ENCODE measurements at regions not wholly inside any gene's neighbourhood (a gene's known extent, or its start where the extent isn't known, plus 50 kb on each side); places are given as distances from the start of the nearest gene placed in this dataset.

- H3K4me3 ChIP-seq (ENCODE audit: low read depth, low read length): no peak overlapping the region
- H3K9me3 ChIP-seq (ENCODE audit: control insufficient read depth, insufficient read depth, low read depth, low read length): no peaks in the 10 kb centered on the region
- no peaks in the 10 kb centered on the region for H3K4me1 ChIP-seq (ENCODE audit: control insufficient read depth, insufficient read depth, low read length)
- H3K9ac ChIP-seq (ENCODE audit: low read length): no peak overlapping the region
- H3K27me3 ChIP-seq (ENCODE audit: control insufficient read depth, insufficient read depth, low read length): peaks cover 12% of the 10 kb centered on the region
- no peak overlapping the region for H3K27ac ChIP-seq (ENCODE audit: low read depth, low read length)
- no peaks in the 10 kb centered on the region for H3K36me3 ChIP-seq (ENCODE audit: control insufficient read depth, insufficient read depth, low read length)
Observed at GRCh38 chr1:5497503-5497902, 494.7 kb downstream of the NPHP4 start.

DNA sequence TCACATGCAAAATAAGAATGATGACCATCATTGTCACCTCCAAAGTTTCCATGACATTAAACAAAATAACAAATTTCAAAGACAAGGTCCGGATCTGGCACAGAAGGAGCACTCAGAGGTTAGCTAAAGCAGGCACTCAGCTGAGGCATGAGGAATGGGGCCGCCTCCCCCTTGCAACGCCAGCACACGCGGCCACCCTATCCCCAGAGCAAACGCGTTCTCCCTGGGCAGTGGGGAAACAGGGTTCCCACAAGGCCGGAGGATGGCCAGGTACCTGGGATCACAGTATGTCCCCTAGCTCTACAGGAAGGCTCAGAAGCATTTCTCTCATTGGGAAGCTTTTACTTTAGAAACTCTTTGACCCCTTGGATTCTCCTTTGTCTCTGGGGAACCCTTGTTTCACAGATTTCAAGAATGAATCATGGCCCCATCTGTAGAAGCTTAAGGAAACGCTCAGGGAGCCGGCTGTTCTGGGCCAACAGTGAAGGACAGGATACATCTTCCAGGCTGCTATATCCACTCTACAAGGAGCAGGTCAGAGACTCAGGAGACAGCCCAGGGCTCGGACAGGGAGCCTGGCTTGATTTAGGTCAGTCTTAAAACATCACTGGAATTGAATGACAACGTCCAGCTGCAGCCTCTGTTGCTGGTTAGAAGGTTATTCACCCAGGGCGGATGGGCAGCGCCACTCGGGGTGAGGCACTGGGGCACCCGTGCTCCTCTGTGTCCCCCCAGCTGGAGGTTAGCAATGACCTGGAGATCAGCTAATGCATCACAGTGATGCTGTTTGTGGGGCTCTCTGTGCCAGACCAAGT is 496.4 kb downstream of the NPHP4 start:
- Histone ChIP-seq H3K27me3 (ENCODE audit: control insufficient read depth, insufficient read depth, low read length) (peaks cover 12% of the 10 kb centered on the region), H3K27ac (ENCODE audit: low read depth, low read length) (no peak overlapping the region), H3K9me3 (ENCODE audit: control insufficient read depth, insufficient read depth, low read depth, low read length) (no peaks in the 10 kb centered on the region), H3K9ac (ENCODE audit: low read length) (no peak overlapping the region), H3K36me3 (ENCODE audit: control insufficient read depth, insufficient read depth, low read length) (no peaks in the 10 kb centered on the region), H3K4me1 (ENCODE audit: control insufficient read depth, insufficient read depth, low read length) (no peaks in the 10 kb centered on the region), H3K4me3 (ENCODE audit: low read depth, low read length) (no peak overlapping the region)

- H3K4me3 ChIP-seq (ENCODE audit: low read depth, low read length): no peak overlapping the region
- H3K27ac ChIP-seq (ENCODE audit: low read depth, low read length): no peak overlapping the region
- peaks cover 12% of the 10 kb centered on the region for H3K27me3 ChIP-seq (ENCODE audit: control insufficient read depth, insufficient read depth, low read length)
- no peaks in the 10 kb centered on the region for H3K4me1 ChIP-seq (ENCODE audit: control insufficient read depth, insufficient read depth, low read length)
- no peaks in the 10 kb centered on the region for H3K9me3 ChIP-seq (ENCODE audit: control insufficient read depth, insufficient read depth, low read depth, low read length)
- no peak overlapping the region for H3K9ac ChIP-seq (ENCODE audit: low read length)
- H3K36me3 ChIP-seq (ENCODE audit: control insufficient read depth, insufficient read depth, low read length): no peaks in the 10 kb centered on the region
Observed at GRCh38 chr1:5494518-5494917, 497.7 kb downstream of the NPHP4 start.

DNA sequence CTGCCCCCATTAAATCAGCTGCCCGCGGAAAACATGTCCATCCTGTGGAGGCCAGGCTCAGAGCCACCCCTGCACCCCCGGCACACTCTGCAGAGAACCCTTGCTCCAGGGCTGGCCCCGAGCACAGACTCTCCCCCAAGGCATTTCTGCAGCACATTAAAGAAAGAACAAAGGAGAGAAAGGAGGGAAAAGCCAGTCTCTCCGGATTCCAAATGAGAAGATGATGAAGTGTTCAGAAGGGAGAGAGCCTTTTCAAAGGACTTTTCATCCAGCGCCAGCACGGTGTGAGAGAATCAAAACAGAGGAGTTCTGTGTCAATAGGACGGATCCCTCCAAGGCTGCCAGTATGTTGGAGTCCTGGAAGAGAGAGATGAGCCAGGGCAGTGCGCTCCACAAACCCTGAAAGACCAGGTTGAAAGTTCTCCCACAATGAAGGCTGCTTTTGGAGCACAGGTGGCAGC is 498.3 kb downstream of the NPHP4 start:
- H3K9ac ChIP-seq (ENCODE audit: low read length): no peak overlapping the region
- H3K4me1 ChIP-seq (ENCODE audit: control insufficient read depth, insufficient read depth, low read length): no peaks in the 10 kb centered on the region
- no peaks in the 10 kb centered on the region for H3K36me3 ChIP-seq (ENCODE audit: control insufficient read depth, insufficient read depth, low read length)
- H3K9me3 ChIP-seq (ENCODE audit: control insufficient read depth, insufficient read depth, low read depth, low read length): no peaks in the 10 kb centered on the region
- peaks cover 11% of the 10 kb centered on the region for H3K27me3 ChIP-seq (ENCODE audit: control insufficient read depth, insufficient read depth, low read length)
- H3K4me3 ChIP-seq (ENCODE audit: low read depth, low read length): no peak overlapping the region
- no peak overlapping the region for H3K27ac ChIP-seq (ENCODE audit: low read depth, low read length)

DNA sequence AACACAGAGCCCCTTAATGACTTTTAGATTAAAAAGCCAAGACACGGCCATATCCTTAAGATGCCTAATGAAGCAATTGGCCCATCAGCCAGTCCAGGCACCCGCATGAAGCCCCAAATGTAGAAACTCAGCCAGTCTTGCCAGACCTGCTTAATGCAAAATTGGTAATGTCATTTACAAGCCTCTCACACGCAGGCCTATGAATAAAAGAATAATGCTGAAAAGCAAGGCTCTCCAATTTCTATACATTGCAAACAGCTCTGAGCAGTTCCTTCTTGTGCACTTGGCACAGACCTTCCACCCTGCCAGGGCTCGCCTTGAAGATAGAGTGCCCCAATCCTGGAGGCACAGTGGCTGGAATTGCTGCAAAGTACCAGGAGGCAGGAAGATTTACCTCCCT is 498.9 kb downstream of the NPHP4 start:
- H3K4me1 ChIP-seq (ENCODE audit: control insufficient read depth, insufficient read depth, low read length): no peaks in the 10 kb centered on the region
- H3K27me3 ChIP-seq (ENCODE audit: control insufficient read depth, insufficient read depth, low read length): peaks cover 8% of the 10 kb centered on the region
- H3K27ac ChIP-seq (ENCODE audit: low read depth, low read length): no peak overlapping the region
- H3K9ac ChIP-seq (ENCODE audit: low read length): no peak overlapping the region
- no peaks in the 10 kb centered on the region for H3K9me3 ChIP-seq (ENCODE audit: control insufficient read depth, insufficient read depth, low read depth, low read length)
- no peak overlapping the region for H3K4me3 ChIP-seq (ENCODE audit: low read depth, low read length)
- no peaks in the 10 kb centered on the region for H3K36me3 ChIP-seq (ENCODE audit: control insufficient read depth, insufficient read depth, low read length)

DNA sequence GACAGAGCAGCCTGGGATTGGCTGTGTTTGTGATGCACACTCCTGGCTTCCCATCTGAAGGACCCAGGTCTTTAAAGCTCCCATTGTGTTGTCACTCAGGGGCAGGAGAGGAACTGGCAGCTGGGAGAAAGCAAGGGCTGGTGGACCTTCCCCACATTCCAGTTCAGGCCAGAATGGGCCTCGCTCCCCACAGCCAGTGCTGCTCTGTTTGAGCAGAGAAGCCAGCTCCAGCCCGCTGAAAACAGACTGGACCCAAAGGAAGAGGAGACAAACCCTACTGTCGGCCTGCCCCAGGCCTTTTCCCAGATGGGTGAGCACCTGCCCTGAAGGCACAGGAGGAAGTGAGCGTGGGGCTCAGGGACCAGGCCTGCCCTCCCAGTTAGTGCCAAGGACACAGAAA is 499.4 kb downstream of the NPHP4 start:
- no peaks in the 10 kb centered on the region for H3K4me1 ChIP-seq (ENCODE audit: control insufficient read depth, insufficient read depth, low read length)
- H3K27me3 ChIP-seq (ENCODE audit: control insufficient read depth, insufficient read depth, low read length): peaks cover 7% of the 10 kb centered on the region
- no peak overlapping the region for H3K9ac ChIP-seq (ENCODE audit: low read length)
- H3K4me3 ChIP-seq (ENCODE audit: low read depth, low read length): no peak overlapping the region
- no peaks in the 10 kb centered on the region for H3K9me3 ChIP-seq (ENCODE audit: control insufficient read depth, insufficient read depth, low read depth, low read length)
- H3K27ac ChIP-seq (ENCODE audit: low read depth, low read length): no peak overlapping the region
- H3K36me3 ChIP-seq (ENCODE audit: control insufficient read depth, insufficient read depth, low read length): no peaks in the 10 kb centered on the region

DNA sequence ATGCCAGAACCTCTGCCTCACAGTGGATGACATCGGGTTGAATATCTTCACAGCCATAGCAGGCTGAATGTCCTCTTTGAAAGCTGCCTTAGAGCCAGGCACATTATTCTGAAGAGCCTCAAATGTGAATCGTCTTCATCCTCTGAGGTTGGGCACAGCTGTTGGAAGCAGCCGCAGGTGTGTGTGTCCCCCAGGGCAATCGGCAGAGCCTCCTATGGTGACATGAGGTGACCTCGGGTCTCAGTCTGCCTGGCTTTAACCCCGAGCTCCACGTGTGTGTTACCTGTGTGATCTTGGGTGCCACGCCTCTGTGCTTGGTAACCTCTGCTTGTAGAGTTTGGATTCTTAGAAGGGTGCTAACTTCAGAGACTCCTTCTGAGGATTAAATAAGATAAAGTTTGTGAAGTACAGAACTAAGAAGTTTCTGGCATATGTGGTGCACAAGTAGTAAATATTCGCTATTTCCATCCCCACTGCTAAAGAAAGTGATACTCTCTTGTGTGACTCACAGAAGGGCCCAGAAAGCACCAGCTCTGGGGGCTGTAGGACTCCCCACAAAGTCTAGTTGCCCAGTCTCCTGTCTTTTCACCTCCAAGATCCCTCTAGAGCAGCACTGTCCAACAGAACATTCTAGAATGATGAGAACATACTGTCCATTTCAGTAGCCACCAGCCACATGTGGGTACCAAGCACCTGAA is 500.9 kb downstream of the NPHP4 start:
- no peaks in the 10 kb centered on the region for H3K36me3 ChIP-seq (ENCODE audit: control insufficient read depth, insufficient read depth, low read length)
- no peak overlapping the region for H3K27ac ChIP-seq (ENCODE audit: low read depth, low read length)
- H3K27me3 ChIP-seq (ENCODE audit: control insufficient read depth, insufficient read depth, low read length): no peaks in the 10 kb centered on the region; the same call in 1 of the 2 replicates
- no peak overlapping the region for H3K4me3 ChIP-seq (ENCODE audit: low read depth, low read length)
- no peaks in the 10 kb centered on the region for H3K4me1 ChIP-seq (ENCODE audit: control insufficient read depth, insufficient read depth, low read length)
- no peak overlapping the region for H3K9ac ChIP-seq (ENCODE audit: low read length)
- no peaks in the 10 kb centered on the region for H3K9me3 ChIP-seq (ENCODE audit: control insufficient read depth, insufficient read depth, low read depth, low read length)

DNA sequence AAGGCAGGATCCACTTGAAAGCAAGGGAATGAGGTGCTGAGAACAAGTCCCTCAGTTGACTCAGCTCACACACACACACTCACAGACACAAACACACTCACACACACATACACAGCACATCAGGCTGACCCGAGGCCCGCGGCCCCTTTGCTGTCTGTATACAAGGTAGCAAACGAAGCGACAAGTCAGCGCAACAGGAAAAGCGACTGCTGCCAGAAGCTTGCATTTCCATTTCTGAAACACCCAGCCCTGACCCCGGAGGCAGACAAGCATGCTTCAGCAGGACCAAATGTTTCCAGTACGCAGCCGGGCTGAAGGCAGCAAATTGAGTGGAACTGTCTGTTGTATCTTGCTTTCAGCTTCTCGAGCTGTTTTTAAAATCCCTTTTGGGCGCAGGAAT is 501.6 kb downstream of the NPHP4 start:
- H3K9ac ChIP-seq (ENCODE audit: low read length): no peak overlapping the region
- no peaks in the 10 kb centered on the region for H3K9me3 ChIP-seq (ENCODE audit: control insufficient read depth, insufficient read depth, low read depth, low read length)
- H3K27me3 ChIP-seq (ENCODE audit: control insufficient read depth, insufficient read depth, low read length): no peaks in the 10 kb centered on the region; the same call in 1 of the 2 replicates
- no peak overlapping the region for H3K27ac ChIP-seq (ENCODE audit: low read depth, low read length)
- no peak overlapping the region for H3K4me3 ChIP-seq (ENCODE audit: low read depth, low read length)
- no peaks in the 10 kb centered on the region for H3K4me1 ChIP-seq (ENCODE audit: control insufficient read depth, insufficient read depth, low read length)
- H3K36me3 ChIP-seq (ENCODE audit: control insufficient read depth, insufficient read depth, low read length): no peaks in the 10 kb centered on the region

- no peaks in the 10 kb centered on the region for H3K36me3 ChIP-seq (ENCODE audit: control insufficient read depth, insufficient read depth, low read length)
- H3K9ac ChIP-seq (ENCODE audit: low read length): no peak overlapping the region
- H3K27ac ChIP-seq (ENCODE audit: low read depth, low read length): no peak overlapping the region
- H3K9me3 ChIP-seq (ENCODE audit: control insufficient read depth, insufficient read depth, low read depth, low read length): no peaks in the 10 kb centered on the region
- no peak overlapping the region for H3K4me3 ChIP-seq (ENCODE audit: low read depth, low read length)
- no peaks in the 10 kb centered on the region for H3K4me1 ChIP-seq (ENCODE audit: control insufficient read depth, insufficient read depth, low read length)
- H3K27me3 ChIP-seq (ENCODE audit: control insufficient read depth, insufficient read depth, low read length): no peaks in the 10 kb centered on the region; the same call in 1 of the 2 replicates
Observed at GRCh38 chr1:5488448-5488847, 503.8 kb downstream of the NPHP4 start.

DNA sequence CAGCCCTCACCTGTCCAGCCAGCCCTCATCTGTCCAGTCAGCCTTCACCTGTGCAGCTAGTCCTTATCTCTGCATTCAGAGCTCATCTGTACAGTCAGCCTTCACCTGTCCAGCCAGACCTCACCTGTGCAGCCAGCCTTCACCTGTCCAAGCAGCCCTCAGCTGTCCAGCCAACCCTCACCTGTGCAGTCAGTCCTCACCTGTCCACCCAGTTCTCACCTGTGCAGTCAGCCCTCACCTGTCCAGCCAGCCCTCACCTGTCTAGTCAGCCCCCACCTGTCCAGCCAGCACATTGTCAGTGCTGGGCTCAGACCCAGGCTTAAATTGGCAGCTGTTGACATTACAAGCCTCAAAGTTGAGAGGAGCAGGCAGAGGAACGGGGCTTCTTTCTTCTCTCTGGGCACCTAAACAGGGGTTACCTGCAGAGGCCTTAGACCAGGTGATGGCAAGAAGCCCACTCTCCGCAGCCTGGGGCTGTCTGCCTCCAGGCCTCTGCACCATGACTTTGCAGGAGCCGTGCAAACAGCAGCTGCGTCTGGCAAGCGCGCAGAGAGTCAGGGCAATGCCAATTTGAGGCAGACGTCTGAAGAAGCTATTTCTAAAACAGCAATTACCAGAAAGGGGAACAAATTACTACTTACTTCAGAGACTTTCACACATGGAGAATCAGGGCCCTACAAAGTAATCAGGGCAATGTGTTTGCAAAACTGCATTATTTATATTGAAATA is 506.1 kb downstream of the NPHP4 start:
- Histone ChIP-seq H3K36me3 (ENCODE audit: control insufficient read depth, insufficient read depth, low read length) (no peaks in the 10 kb centered on the region), H3K4me1 (ENCODE audit: control insufficient read depth, insufficient read depth, low read length) (no peaks in the 10 kb centered on the region), H3K27ac (ENCODE audit: low read depth, low read length) (no peak overlapping the region), H3K27me3 (ENCODE audit: control insufficient read depth, insufficient read depth, low read length) (peaks cover 11% of the 10 kb centered on the region), H3K9me3 (ENCODE audit: control insufficient read depth, insufficient read depth, low read depth, low read length) (no peaks in the 10 kb centered on the region), H3K9ac (ENCODE audit: low read length) (no peak overlapping the region), H3K4me3 (ENCODE audit: low read depth, low read length) (no peak overlapping the region)

- Histone ChIP-seq H3K27me3 (ENCODE audit: control insufficient read depth, insufficient read depth, low read length) (peaks cover 13% of the 10 kb centered on the region), H3K9me3 (ENCODE audit: control insufficient read depth, insufficient read depth, low read depth, low read length) (no peaks in the 10 kb centered on the region)
Observed at GRCh38 chr1:5485436-5485835, 506.8 kb downstream of the NPHP4 start.

More at GRCh38 chr1:5485436-5485835, 506.8 kb downstream of the NPHP4 start:
- Histone ChIP-seq H3K9ac (ENCODE audit: low read length) (no peak overlapping the region), H3K4me1 (ENCODE audit: control insufficient read depth, insufficient read depth, low read length) (no peaks in the 10 kb centered on the region), H3K27ac (ENCODE audit: low read depth, low read length) (no peak overlapping the region), H3K4me3 (ENCODE audit: low read depth, low read length) (no peak overlapping the region), H3K36me3 (ENCODE audit: control insufficient read depth, insufficient read depth, low read length) (no peaks in the 10 kb centered on the region)

All from HUES6 (cell line).